ENCODE measurements at regions not wholly inside any gene's neighbourhood (a gene's known extent, or its start where the extent isn't known, plus 50 kb on each side); places are given as distances from the start of the nearest gene placed in this dataset.

- no peaks in the 10 kb centered on the region for H3K36me3 Mint-ChIP-seq (ENCODE audit: low read depth)
- H3K9ac ChIP-seq (ENCODE audit: extremely low read depth, low read length, poor library complexity, severe bottlenecking): no peak overlapping the region
- no peaks in the 10 kb centered on the region for H3K4me1 Mint-ChIP-seq
- TF ChIP-seq CTCF (conservative IDR thresholded peaks at IDR 0.05): no peak
- H3K9me3 ChIP-seq (ENCODE audit: control insufficient read depth, low read length): no peaks in the 10 kb centered on the region
- H3K4me1 ChIP-seq (ENCODE audit: control insufficient read depth, insufficient read depth, low read length): no peaks in the 10 kb centered on the region
- H3K4me3 ChIP-seq (ENCODE audit: low read length): no peak overlapping the region
- no peaks in the 10 kb centered on the region for H3K36me3 ChIP-seq (ENCODE audit: control insufficient read depth, insufficient read depth, low read length)
- H3K4me3 Mint-ChIP-seq: no peak overlapping the region
- H3K27me3 ChIP-seq (ENCODE audit: control insufficient read depth, insufficient read depth, low read length, poor library complexity, severe bottlenecking): no peaks in the 10 kb centered on the region
- 71 to 77% methylated on average over 1 to 4 of the region's 4 CpGs for WGBS, 2 experiments (ENCODE audit: insufficient coverage in 1 of 2, insufficient read length in 1 of 2)
- no peak overlapping the region for H3K27ac ChIP-seq (ENCODE audit: low read depth, low read length)
- no peak for DNase-seq
- H3K27me3 Mint-ChIP-seq (ENCODE audit: insufficient read depth): peaks cover 12% of the 10 kb centered on the region
- H3K27ac Mint-ChIP-seq: no peak overlapping the region
- no peaks in the 10 kb centered on the region for H3K9me3 Mint-ChIP-seq
Measured at GRCh38 chr9:90078988-90079421, 474.2 kb downstream of the GADD45G start.

- no peak overlapping the region for H3K4me3 Mint-ChIP-seq
- Histone ChIP-seq H3K4me3 (ENCODE audit: low read length) (no peak overlapping the region), H3K36me3 (ENCODE audit: control insufficient read depth, insufficient read depth, low read length) (no peaks in the 10 kb centered on the region), H3K9ac (ENCODE audit: extremely low read depth, low read length, poor library complexity, severe bottlenecking) (no peak overlapping the region), H3K4me1 (ENCODE audit: control insufficient read depth, insufficient read depth, low read length) (peaks cover 3% of the 10 kb centered on the region), H3K27me3 (ENCODE audit: control insufficient read depth, insufficient read depth, low read length, poor library complexity, severe bottlenecking) (no peaks in the 10 kb centered on the region), H3K9me3 (ENCODE audit: control insufficient read depth, low read length) (no peaks in the 10 kb centered on the region), H3K27ac (ENCODE audit: low read depth, low read length) (no peak overlapping the region)
- no peaks in the 10 kb centered on the region for H3K36me3 Mint-ChIP-seq (ENCODE audit: low read depth)
- peaks cover 2% of the 10 kb centered on the region for H3K27me3 Mint-ChIP-seq (ENCODE audit: insufficient read depth)
- 71 to 77% methylated on average over 4 of the region's 4 CpGs for WGBS, 2 experiments (ENCODE audit: insufficient coverage in 1 of 2, insufficient read length in 1 of 2)
- no peak for DNase-seq
- H3K9me3 Mint-ChIP-seq: peaks cover 3% of the 10 kb centered on the region
- H3K27ac Mint-ChIP-seq: peak overlapping the region; percentile 29
- TF ChIP-seq CTCF (conservative IDR thresholded peaks at IDR 0.05): no peak
- peaks cover 8% of the 10 kb centered on the region for H3K4me1 Mint-ChIP-seq
Measured at GRCh38 chr9:90085633-90086032, 480.8 kb downstream of the GADD45G start.

GRCh38 chr9:90086101-90086511 is 481.3 kb downstream of the GADD45G start:
- Mint-ChIP-seq H3K36me3 (ENCODE audit: low read depth) (no peaks in the 10 kb centered on the region), H3K4me1 (peaks cover 8% of the 10 kb centered on the region), H3K27ac (peak overlapping the region; percentile 29), H3K27me3 (ENCODE audit: insufficient read depth) (peaks cover 2% of the 10 kb centered on the region), H3K4me3 (no peak overlapping the region), H3K9me3 (peaks cover 3% of the 10 kb centered on the region)
- no peaks in the 10 kb centered on the region for H3K36me3 ChIP-seq (ENCODE audit: control insufficient read depth, insufficient read depth, low read length)
- WGBS, 2 experiments (ENCODE audit: insufficient coverage in 1 of 2, insufficient read length in 1 of 2): 44 to 63% methylated on average over 2 of the region's 2 CpGs
- DNase-seq: no peak
- no peak for TF ChIP-seq CTCF (conservative IDR thresholded peaks at IDR 0.05)
- H3K27ac ChIP-seq (ENCODE audit: low read depth, low read length): no peak overlapping the region
- H3K27me3 ChIP-seq (ENCODE audit: control insufficient read depth, insufficient read depth, low read length, poor library complexity, severe bottlenecking): no peaks in the 10 kb centered on the region
- H3K9me3 ChIP-seq (ENCODE audit: control insufficient read depth, low read length): no peaks in the 10 kb centered on the region
- H3K4me1 ChIP-seq (ENCODE audit: control insufficient read depth, insufficient read depth, low read length): peaks cover 3% of the 10 kb centered on the region
- H3K9ac ChIP-seq (ENCODE audit: extremely low read depth, low read length, poor library complexity, severe bottlenecking): no peak overlapping the region
- H3K4me3 ChIP-seq (ENCODE audit: low read length): no peak overlapping the region

Data from endodermal cell (in vitro differentiated cells).